Mammary epithelial cell (primary cell): ENCODE measurements at regions not wholly inside any gene's neighbourhood (a gene's known extent, or its start where the extent isn't known, plus 50 kb on each side); places are given as distances from the start of the nearest gene placed in this dataset.

Experiments
- EZH2 ChIP-seq: IDR thresholded peaks from 2 replicates; pipeline ENCODE4 v1.6.1; 2012; ENCODE audit warnings: low read length, inconsistent platforms, borderline replicate concordance
- TF ChIP-seq, protein P1 (sequence below), 2 donors: IDR thresholded peaks in 1 of 2; conservative IDR thresholded peaks in 1 of 2; 2 replicates each; pipeline ENCODE4 v1.5.1; 2011 to 2012; ENCODE audit warnings: inconsistent platforms in 2 of 2, low read length in 2 of 2, mild to moderate bottlenecking in 2 of 2, control low read depth in 1 of 2, low read depth in 1 of 2; ENCODE audit not compliant: insufficient read depth in 1 of 2; ENCODE audit errors: extremely low read depth in 1 of 2

DNA sequence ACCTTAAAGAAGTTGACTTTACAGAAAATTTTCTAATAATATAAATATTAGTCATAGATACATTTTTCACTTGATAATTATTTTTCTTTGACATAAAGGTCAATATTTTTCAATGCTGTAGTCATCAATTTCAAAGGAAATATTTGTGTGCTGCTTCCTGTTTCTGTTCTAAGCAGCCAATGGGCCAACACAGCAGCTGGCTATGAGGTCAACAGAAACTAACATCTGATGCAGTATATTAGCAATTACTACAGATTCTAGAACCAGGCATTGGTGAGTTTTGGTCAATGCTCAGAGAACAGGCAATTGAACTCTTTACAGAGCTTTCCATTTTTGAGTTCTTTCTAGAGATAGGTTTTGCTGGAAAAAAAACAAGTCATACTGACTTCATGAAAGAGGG is 669.6 kb upstream of the NRSN1 start:
- TF ChIP-seq, protein P1, sequence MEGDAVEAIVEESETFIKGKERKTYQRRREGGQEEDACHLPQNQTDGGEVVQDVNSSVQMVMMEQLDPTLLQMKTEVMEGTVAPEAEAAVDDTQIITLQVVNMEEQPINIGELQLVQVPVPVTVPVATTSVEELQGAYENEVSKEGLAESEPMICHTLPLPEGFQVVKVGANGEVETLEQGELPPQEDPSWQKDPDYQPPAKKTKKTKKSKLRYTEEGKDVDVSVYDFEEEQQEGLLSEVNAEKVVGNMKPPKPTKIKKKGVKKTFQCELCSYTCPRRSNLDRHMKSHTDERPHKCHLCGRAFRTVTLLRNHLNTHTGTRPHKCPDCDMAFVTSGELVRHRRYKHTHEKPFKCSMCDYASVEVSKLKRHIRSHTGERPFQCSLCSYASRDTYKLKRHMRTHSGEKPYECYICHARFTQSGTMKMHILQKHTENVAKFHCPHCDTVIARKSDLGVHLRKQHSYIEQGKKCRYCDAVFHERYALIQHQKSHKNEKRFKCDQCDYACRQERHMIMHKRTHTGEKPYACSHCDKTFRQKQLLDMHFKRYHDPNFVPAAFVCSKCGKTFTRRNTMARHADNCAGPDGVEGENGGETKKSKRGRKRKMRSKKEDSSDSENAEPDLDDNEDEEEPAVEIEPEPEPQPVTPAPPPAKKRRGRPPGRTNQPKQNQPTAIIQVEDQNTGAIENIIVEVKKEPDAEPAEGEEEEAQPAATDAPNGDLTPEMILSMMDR (conservative IDR thresholded peaks at IDR 0.05 in 1 of 2, IDR thresholded peaks at IDR 0.05 in 1 of 2; ENCODE audit: extremely low read depth in 1 of 2, insufficient read depth in 1 of 2, low read depth in 1 of 2, low read length in 2 of 2), result no peak
- TF ChIP-seq EZH2, result no peak
